ENCODE measurements at regions not wholly inside any gene's neighbourhood (a gene's known extent, or its start where the extent isn't known, plus 50 kb on each side); places are given as distances from the start of the nearest gene placed in this dataset.

DNA sequence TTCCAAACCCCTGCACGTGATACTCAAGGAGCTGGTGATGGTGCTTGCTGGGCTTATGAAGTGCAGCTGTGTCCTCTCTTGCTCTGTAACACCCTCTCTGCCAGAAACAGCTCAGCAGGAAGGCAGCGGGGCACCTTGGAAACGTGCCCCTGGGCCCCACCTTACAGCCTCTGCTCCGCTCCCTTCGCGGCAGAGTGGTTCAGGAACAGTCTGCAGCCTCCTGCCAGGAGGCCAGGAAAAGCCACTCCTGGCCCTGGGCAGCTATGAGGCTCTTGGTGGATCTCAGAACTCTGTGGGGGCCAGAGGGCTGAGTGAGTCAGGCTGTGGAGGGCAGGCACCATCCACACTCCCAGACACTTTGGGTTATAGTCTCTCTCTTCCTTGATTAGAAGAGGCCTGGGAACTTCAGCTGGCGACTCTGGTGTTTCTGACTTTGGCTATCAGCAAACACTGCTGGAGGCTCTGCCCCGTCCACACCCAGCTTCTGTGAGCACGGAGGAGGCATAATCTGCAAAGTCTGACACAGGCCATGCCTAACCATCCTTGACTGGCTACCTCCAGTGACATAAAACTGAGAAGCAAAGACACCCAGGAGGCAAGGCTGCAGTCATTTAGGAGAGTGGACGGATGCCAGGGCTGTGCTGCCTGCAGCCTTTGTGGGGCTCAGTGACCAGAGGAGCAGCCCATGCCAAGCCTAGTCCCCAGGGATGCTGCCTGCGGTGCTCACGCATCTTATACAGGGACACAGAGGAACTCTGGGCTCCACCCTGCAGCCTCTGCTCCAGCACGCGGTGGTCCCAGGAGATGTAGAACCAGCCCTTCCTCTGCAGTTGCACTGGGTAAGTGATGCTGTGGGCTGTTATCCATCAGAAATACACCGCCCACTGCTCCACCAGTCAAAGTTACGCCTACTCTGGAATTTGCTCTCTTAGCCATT, 65.3 kb downstream of the METRNL start:
- H3K27ac ChIP-seq (ENCODE audit: low read depth, low read length) = no peak overlapping the region
- H3K36me3 ChIP-seq (ENCODE audit: insufficient read depth, low read length) = no peaks in the 10 kb centered on the region
- FAIRE-seq (no peak), DNase-seq (ENCODE audit: low read depth) (no peak)
- H4K20me1 ChIP-seq (ENCODE audit: insufficient read depth, low read length) = no peaks in the 10 kb centered on the region
- no peak overlapping the region for H3K27ac Mint-ChIP-seq (ENCODE audit: unreplicated experiment)
- H3K9me3 ChIP-seq (ENCODE audit: insufficient read depth, low read depth, low read length) = no peaks in the 10 kb centered on the region
- peaks cover 33% of the 10 kb centered on the region for H3K27me3 Mint-ChIP-seq (ENCODE audit: low read depth, unreplicated experiment)
- no peak overlapping the region for H2AFZ ChIP-seq (ENCODE audit: low read depth, low read length)
- H3K4me1 ChIP-seq (ENCODE audit: insufficient read depth, low read length) = no peaks in the 10 kb centered on the region
- TF ChIP-seq, protein P1, sequence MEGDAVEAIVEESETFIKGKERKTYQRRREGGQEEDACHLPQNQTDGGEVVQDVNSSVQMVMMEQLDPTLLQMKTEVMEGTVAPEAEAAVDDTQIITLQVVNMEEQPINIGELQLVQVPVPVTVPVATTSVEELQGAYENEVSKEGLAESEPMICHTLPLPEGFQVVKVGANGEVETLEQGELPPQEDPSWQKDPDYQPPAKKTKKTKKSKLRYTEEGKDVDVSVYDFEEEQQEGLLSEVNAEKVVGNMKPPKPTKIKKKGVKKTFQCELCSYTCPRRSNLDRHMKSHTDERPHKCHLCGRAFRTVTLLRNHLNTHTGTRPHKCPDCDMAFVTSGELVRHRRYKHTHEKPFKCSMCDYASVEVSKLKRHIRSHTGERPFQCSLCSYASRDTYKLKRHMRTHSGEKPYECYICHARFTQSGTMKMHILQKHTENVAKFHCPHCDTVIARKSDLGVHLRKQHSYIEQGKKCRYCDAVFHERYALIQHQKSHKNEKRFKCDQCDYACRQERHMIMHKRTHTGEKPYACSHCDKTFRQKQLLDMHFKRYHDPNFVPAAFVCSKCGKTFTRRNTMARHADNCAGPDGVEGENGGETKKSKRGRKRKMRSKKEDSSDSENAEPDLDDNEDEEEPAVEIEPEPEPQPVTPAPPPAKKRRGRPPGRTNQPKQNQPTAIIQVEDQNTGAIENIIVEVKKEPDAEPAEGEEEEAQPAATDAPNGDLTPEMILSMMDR (IDR thresholded peaks at IDR 0.05; ENCODE audit: insufficient read depth, low read depth, low read length) = no peak
- TF ChIP-seq EZH2 (IDR thresholded peaks at IDR 0.05; ENCODE audit: insufficient read depth, low read length) = no peak
- H3K4me1 Mint-ChIP-seq (ENCODE audit: low read depth, unreplicated experiment) = peaks cover 5% of the 10 kb centered on the region
- H3K9ac ChIP-seq (ENCODE audit: low read length) = no peak overlapping the region
- H3K4me2 ChIP-seq (ENCODE audit: low read length) = no peak overlapping the region
- H3K79me2 ChIP-seq (ENCODE audit: insufficient read depth, low read length) = no peaks in the 10 kb centered on the region
- H3K4me3 Mint-ChIP-seq (ENCODE audit: unreplicated experiment) = no peak overlapping the region
- H3K9me3 Mint-ChIP-seq (ENCODE audit: unreplicated experiment) = peaks cover 16% of the 10 kb centered on the region
- H3K36me3 Mint-ChIP-seq (ENCODE audit: low read depth, unreplicated experiment) = no peaks in the 10 kb centered on the region
- no peak overlapping the region for H3K4me3 ChIP-seq (ENCODE audit: insufficient read depth, low read depth, low read length)
- H3K27me3 ChIP-seq (ENCODE audit: insufficient read depth, low read length) = peaks cover 13% of the 10 kb centered on the region

GRCh38 chr17:83145358-83145738, 65.9 kb downstream of the METRNL start:
- H3K4me3 ChIP-seq (ENCODE audit: insufficient read depth, low read depth, low read length) = no peak overlapping the region
- no peaks in the 10 kb centered on the region for H4K20me1 ChIP-seq (ENCODE audit: insufficient read depth, low read length)
- no peaks in the 10 kb centered on the region for H3K9me3 ChIP-seq (ENCODE audit: insufficient read depth, low read depth, low read length)
- Mint-ChIP-seq H3K4me1 (ENCODE audit: low read depth, unreplicated experiment) (peaks cover 6% of the 10 kb centered on the region), H3K27ac (ENCODE audit: unreplicated experiment) (no peak overlapping the region), H3K4me3 (ENCODE audit: unreplicated experiment) (no peak overlapping the region), H3K9me3 (ENCODE audit: unreplicated experiment) (peaks cover 16% of the 10 kb centered on the region), H3K27me3 (ENCODE audit: low read depth, unreplicated experiment) (peaks cover 35% of the 10 kb centered on the region), H3K36me3 (ENCODE audit: low read depth, unreplicated experiment) (no peaks in the 10 kb centered on the region)
- no peak overlapping the region for H3K27ac ChIP-seq (ENCODE audit: low read depth, low read length)
- H3K79me2 ChIP-seq (ENCODE audit: insufficient read depth, low read length) = no peaks in the 10 kb centered on the region
- TF ChIP-seq EZH2 (IDR thresholded peaks at IDR 0.05; ENCODE audit: insufficient read depth, low read length) = no peak
- TF ChIP-seq, protein P1 (IDR thresholded peaks at IDR 0.05; ENCODE audit: insufficient read depth, low read depth, low read length) = no peak
- no peak overlapping the region for H3K4me2 ChIP-seq (ENCODE audit: low read length)
- H2AFZ ChIP-seq (ENCODE audit: low read depth, low read length) = no peak overlapping the region
- no peak for DNase-seq (ENCODE audit: low read depth)
- no peaks in the 10 kb centered on the region for H3K36me3 ChIP-seq (ENCODE audit: insufficient read depth, low read length)
- peaks cover 3% of the 10 kb centered on the region for H3K4me1 ChIP-seq (ENCODE audit: insufficient read depth, low read length)
- FAIRE-seq = no peak
- peaks cover 13% of the 10 kb centered on the region for H3K27me3 ChIP-seq (ENCODE audit: insufficient read depth, low read length)
- H3K9ac ChIP-seq (ENCODE audit: low read length) = no peak overlapping the region

DNA sequence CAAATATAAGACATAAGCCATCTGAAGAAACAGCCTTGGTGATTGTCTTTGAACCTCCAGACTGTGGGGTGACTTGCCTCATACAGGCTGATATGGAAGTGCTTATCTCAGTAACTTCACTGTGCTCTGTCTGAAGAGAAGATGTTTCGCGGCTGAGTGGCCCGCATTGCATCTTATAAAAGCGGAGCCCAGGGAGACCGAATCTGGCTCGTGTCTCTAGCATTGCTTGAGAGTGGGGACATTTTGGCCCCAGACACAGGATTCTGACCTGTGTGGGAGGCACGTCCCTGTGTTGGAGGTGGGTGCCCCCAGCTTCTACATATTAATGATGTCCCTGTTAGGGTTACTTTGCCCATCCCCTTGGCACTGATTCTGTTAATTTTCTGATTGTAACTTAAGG, 66.4 kb downstream of the METRNL start:
- H3K4me3 ChIP-seq (ENCODE audit: insufficient read depth, low read depth, low read length) = no peak overlapping the region
- Mint-ChIP-seq H3K36me3 (ENCODE audit: low read depth, unreplicated experiment) (no peaks in the 10 kb centered on the region), H3K4me3 (ENCODE audit: unreplicated experiment) (no peak overlapping the region), H3K27me3 (ENCODE audit: low read depth, unreplicated experiment) (peaks cover 35% of the 10 kb centered on the region), H3K9me3 (ENCODE audit: unreplicated experiment) (peaks cover 14% of the 10 kb centered on the region), H3K27ac (ENCODE audit: unreplicated experiment) (no peak overlapping the region), H3K4me1 (ENCODE audit: low read depth, unreplicated experiment) (peaks cover 6% of the 10 kb centered on the region)
- DNase-seq (ENCODE audit: low read depth) (no peak), FAIRE-seq (no peak)
- H3K27me3 ChIP-seq (ENCODE audit: insufficient read depth, low read length) = peaks cover 13% of the 10 kb centered on the region
- TF ChIP-seq, protein P1 (IDR thresholded peaks at IDR 0.05; ENCODE audit: insufficient read depth, low read depth, low read length) = no peak
- no peak for TF ChIP-seq EZH2 (IDR thresholded peaks at IDR 0.05; ENCODE audit: insufficient read depth, low read length)
- H3K4me1 ChIP-seq (ENCODE audit: insufficient read depth, low read length) = peaks cover 3% of the 10 kb centered on the region
- H3K9me3 ChIP-seq (ENCODE audit: insufficient read depth, low read depth, low read length) = no peaks in the 10 kb centered on the region
- H3K4me2 ChIP-seq (ENCODE audit: low read length) = no peak overlapping the region
- H4K20me1 ChIP-seq (ENCODE audit: insufficient read depth, low read length) = no peaks in the 10 kb centered on the region
- no peaks in the 10 kb centered on the region for H3K79me2 ChIP-seq (ENCODE audit: insufficient read depth, low read length)
- no peak overlapping the region for H2AFZ ChIP-seq (ENCODE audit: low read depth, low read length)
- no peaks in the 10 kb centered on the region for H3K36me3 ChIP-seq (ENCODE audit: insufficient read depth, low read length)
- no peak overlapping the region for H3K27ac ChIP-seq (ENCODE audit: low read depth, low read length)
- H3K9ac ChIP-seq (ENCODE audit: low read length) = no peak overlapping the region

Data from astrocyte (in vitro differentiated cells and primary cell).